ENCODE measurements at regions not wholly inside any gene's neighbourhood (a gene's known extent, or its start where the extent isn't known, plus 50 kb on each side); places are given as distances from the start of the nearest gene placed in this dataset.

- no peak for TF ChIP-seq CTCF (IDR thresholded peaks at IDR 0.05; ENCODE audit: borderline replicate concordance, extremely low read depth, low read length, poor library complexity, severe bottlenecking)
- no peak for TF ChIP-seq EZH2 (IDR thresholded peaks at IDR 0.05; ENCODE audit: borderline replicate concordance, low read depth, low read length, severe bottlenecking)
Observed at GRCh38 chr7:67983486-67983885, 986.9 kb downstream of the TYW1 start.

Measured in DND-41 (cell line).